Body of pancreas (tissue), 4 donors: ENCODE measurements at regions not wholly inside any gene's neighbourhood (a gene's known extent, or its start where the extent isn't known, plus 50 kb on each side); places are given as distances from the start of the nearest gene placed in this dataset.
A peak's percentile ranks its signal among the peaks of the same experiment; 100 is the strongest.

ENCODE experiments used
- ATAC-seq: fragments of 150-250 bp; one replicate; pipeline ENCODE4 v1.9.1; 2016
- DNase-seq, 4 donors: peaks; one replicate each; pipeline ENCODE4 v3.0.0-alpha.2; 2019
- H3K27ac ChIP-seq, 4 donors: fragments of 200-600 bp; sonication (generic); 1 replicate in 3 of 4; 2 replicates in 1 of 4; pipeline versions ENCODE4 v1.5.1 to v1.6.1; 2016 to 2019; ENCODE audit warnings: mild to moderate bottlenecking in 1 of 4, mixed read lengths in 1 of 4, moderate library complexity in 1 of 4
- H3K27me3 ChIP-seq, 2 donors: fragments of 200-600 bp; sonication (generic); one replicate each; pipeline ENCODE4 v1.6.0; 2016; ENCODE audit warnings: mild to moderate bottlenecking in 1 of 2
- H3K36me3 ChIP-seq, 2 donors: fragments of 200-600 bp; sonication (generic); replicated peaks in 1 of 2; 2 replicates each; pipeline ENCODE4 v1.5.1; 2016; ENCODE audit warnings: low read depth in 2 of 2; ENCODE audit not compliant: insufficient read depth in 1 of 2
- H3K4me1 ChIP-seq: fragments of 200-600 bp; sonication (generic); one replicate; pipeline ENCODE4 v1.6.0; 2016
- H3K4me3 ChIP-seq, 2 donors: fragments of 200-600 bp; sonication (generic); 1 replicate in 1 of 2; 2 replicates in 1 of 2; pipeline ENCODE4 v1.5.1; 2016 to 2019
- H3K9me3 ChIP-seq, 3 donors: fragments of 200-600 bp; sonication (generic); 1 replicate in 2 of 3; 2 replicates in 1 of 3; pipeline ENCODE4 v1.5.1; 2016
- POLR2A ChIP-seq, 3 donors: fragments of 450-650 bp; IDR thresholded peaks; one replicate each; pipeline ENCODE4 v1.6.1; 2016; ENCODE audit warnings: antibody characterized with exemption in 3 of 3, mild to moderate bottlenecking in 2 of 3
- WGBS, 2 donors: methylation state at CpG; one replicate each; pipeline ENCODE4 v1.1.5; 2017; 5-methylcytosine and 5-hydroxymethylcytosine counted together
- intact Hi-C: fragments of 100-400 bp; cut with DNase I; formaldehyde crosslinking; loops from one replicate; pipeline ENCODE4 v1.15.1; 2023
- TF ChIP-seq, protein P1 (sequence below), 7 experiments: fragments of 450-650 bp in 4 of 7; fragments of 200-600 bp in 3 of 7; sonication (generic) in 3 of 7; IDR thresholded peaks; one replicate each; pipeline ENCODE4 v1.5.1; 2016 to 2019; ENCODE audit warnings: antibody characterized with exemption in 7 of 7

- intact Hi-C loops, result no loop called here
- no peaks in the 10 kb centered on the region for H3K36me3 ChIP-seq
- no peaks in the 10 kb centered on the region for H3K4me1 ChIP-seq
- TF ChIP-seq, protein P1, sequence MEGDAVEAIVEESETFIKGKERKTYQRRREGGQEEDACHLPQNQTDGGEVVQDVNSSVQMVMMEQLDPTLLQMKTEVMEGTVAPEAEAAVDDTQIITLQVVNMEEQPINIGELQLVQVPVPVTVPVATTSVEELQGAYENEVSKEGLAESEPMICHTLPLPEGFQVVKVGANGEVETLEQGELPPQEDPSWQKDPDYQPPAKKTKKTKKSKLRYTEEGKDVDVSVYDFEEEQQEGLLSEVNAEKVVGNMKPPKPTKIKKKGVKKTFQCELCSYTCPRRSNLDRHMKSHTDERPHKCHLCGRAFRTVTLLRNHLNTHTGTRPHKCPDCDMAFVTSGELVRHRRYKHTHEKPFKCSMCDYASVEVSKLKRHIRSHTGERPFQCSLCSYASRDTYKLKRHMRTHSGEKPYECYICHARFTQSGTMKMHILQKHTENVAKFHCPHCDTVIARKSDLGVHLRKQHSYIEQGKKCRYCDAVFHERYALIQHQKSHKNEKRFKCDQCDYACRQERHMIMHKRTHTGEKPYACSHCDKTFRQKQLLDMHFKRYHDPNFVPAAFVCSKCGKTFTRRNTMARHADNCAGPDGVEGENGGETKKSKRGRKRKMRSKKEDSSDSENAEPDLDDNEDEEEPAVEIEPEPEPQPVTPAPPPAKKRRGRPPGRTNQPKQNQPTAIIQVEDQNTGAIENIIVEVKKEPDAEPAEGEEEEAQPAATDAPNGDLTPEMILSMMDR (IDR thresholded peaks at IDR 0.05), result no peak
- no peak for TF ChIP-seq POLR2A (IDR thresholded peaks at IDR 0.05)
- no peak for ATAC-seq
- DNase-seq, result no peak
- no peaks in the 10 kb centered on the region for H3K27me3 ChIP-seq
- 73 to 96% methylated on average over 3 to 4 of the region's 4 CpGs for WGBS, 2 donors
- no peak overlapping the region for H3K27ac ChIP-seq
- no peak overlapping the region for H3K4me3 ChIP-seq
- H3K9me3 ChIP-seq, result peaks cover 0 to 7% (median 0%) of the 10 kb centered on the region in 3 donors
These were observed 204.2 kb upstream of the PROK2 start for GRCh38 chr3:71989165-71989564.

- no peak overlapping the region for H3K27ac ChIP-seq
- H3K4me1 ChIP-seq, result no peaks in the 10 kb centered on the region
- DNase-seq, result no peak
- no peak for ATAC-seq
- H3K27me3 ChIP-seq, result no peaks in the 10 kb centered on the region
- TF ChIP-seq POLR2A (IDR thresholded peaks at IDR 0.05), result no peak
- TF ChIP-seq, protein P1 (IDR thresholded peaks at IDR 0.05), result no peak
- 59 to 85% methylated on average over 5 of the region's 5 CpGs for WGBS, 2 donors
- no peak overlapping the region for H3K4me3 ChIP-seq
- intact Hi-C loops, result no loop called here
- no peaks in the 10 kb centered on the region for H3K36me3 ChIP-seq
- peaks cover 0 to 7% (median 0%) of the 10 kb centered on the region in 3 donors for H3K9me3 ChIP-seq
These were observed 202.9 kb upstream of the PROK2 start for GRCh38 chr3:71987828-71988227.

GRCh38 chr3:71987089-71987735, 202.3 kb upstream of the PROK2 start:
- H3K36me3 ChIP-seq, result no peaks in the 10 kb centered on the region
- WGBS, 2 donors, result 72 to 73% methylated on average over 9 of the region's 9 CpGs
- DNase-seq, result no peak
- H3K4me1 ChIP-seq, result no peaks in the 10 kb centered on the region
- intact Hi-C loops, result no loop called here
- no peak overlapping the region for H3K27ac ChIP-seq
- H3K27me3 ChIP-seq, result no peaks in the 10 kb centered on the region
- H3K9me3 ChIP-seq, result peaks cover 0 to 7% (median 0%) of the 10 kb centered on the region in 3 donors
- ATAC-seq, result no peak
- TF ChIP-seq, protein P1 (IDR thresholded peaks at IDR 0.05), result peak in 2 of 7 experiments; percentile 19 to 21
- no peak for TF ChIP-seq POLR2A (IDR thresholded peaks at IDR 0.05)
- no peak overlapping the region for H3K4me3 ChIP-seq

GRCh38 chr3:71986606-71987005, 201.7 kb upstream of the PROK2 start:
- H3K27ac ChIP-seq, result no peak overlapping the region
- no peaks in the 10 kb centered on the region for H3K36me3 ChIP-seq
- intact Hi-C loops, result no loop called here
- no peaks in the 10 kb centered on the region for H3K27me3 ChIP-seq
- no peaks in the 10 kb centered on the region for H3K4me1 ChIP-seq
- ATAC-seq (no peak), DNase-seq (no peak)
- H3K4me3 ChIP-seq, result no peak overlapping the region
- peaks cover 0 to 7% (median 0%) of the 10 kb centered on the region in 3 donors for H3K9me3 ChIP-seq
- WGBS, 2 donors, result 81 to 87% methylated on average over 6 of the region's 6 CpGs
- no peak for TF ChIP-seq POLR2A (IDR thresholded peaks at IDR 0.05)
- TF ChIP-seq, protein P1 (IDR thresholded peaks at IDR 0.05), result no peak
